H1 (cell line): ENCODE measurements at regions not wholly inside any gene's neighbourhood (a gene's known extent, or its start where the extent isn't known, plus 50 kb on each side); places are given as distances from the start of the nearest gene placed in this dataset.

Experiments used
- CTCF ChIA-PET: fragments of 300-600 bp; sonication (Branson Sonifier 250); formaldehyde crosslinking; loops from one replicate; lab custom pipeline; 2021; ENCODE audit not compliant: partially characterized antibody; lab: Charles Lee
- POLR2A ChIA-PET: fragments of 300-600 bp; sonication (Branson Sonifier 250); formaldehyde crosslinking; loops from one replicate; lab custom pipeline; 2021; ENCODE audit warnings: inconsistent platforms; ENCODE audit not compliant: partially characterized antibody; lab: Charles Lee
- DNase-seq, 2 experiments: peaks; one replicate each; pipeline versions ENCODE4 v3.0.0 to v3.0.0-alpha.2; 2010 to 2022; ENCODE audit warnings: low spot score in 2 of 2, low read depth in 1 of 2, mixed read lengths in 1 of 2
- FAIRE-seq: peaks from 2 replicates; lab custom pipeline; 2011; peaks lifted over from hg19 to GRCh38; lab: Jason Lieb, UNC
- H2AFZ ChIP-seq: 2 replicates; pipeline ENCODE4 v1.8.1; 2012; ENCODE audit warnings: low read length, inconsistent platforms
- H2AK5ac ChIP-seq: 2 replicates; pipeline ENCODE4 v1.6.1; 2013; ENCODE audit warnings: low read depth, low read length
- H2BK120ac ChIP-seq: replicated peaks from 2 replicates; pipeline ENCODE3; 2013; ENCODE audit warnings: low read depth, low read length, inconsistent platforms
- H2BK12ac ChIP-seq: 2 replicates; pipeline ENCODE4 v1.6.1; 2013; ENCODE audit warnings: low read depth, low read length
- H2BK15ac ChIP-seq: 2 replicates; pipeline ENCODE4 v1.6.1; 2013; ENCODE audit warnings: low read length
- H2BK20ac ChIP-seq: 2 replicates; pipeline ENCODE4 v1.6.1; 2013; ENCODE audit warnings: low read length
- H2BK5ac ChIP-seq: 2 replicates; pipeline ENCODE4 v1.6.1; 2013; ENCODE audit warnings: low read depth, low read length
- H3K14ac ChIP-seq: 2 replicates; pipeline ENCODE4 v1.6.1; 2013; ENCODE audit warnings: inconsistent platforms; ENCODE audit not compliant: insufficient read length
- H3K18ac ChIP-seq: 2 replicates; pipeline ENCODE4 v1.6.1; 2013; ENCODE audit warnings: low read length; ENCODE audit errors: extremely low read depth
- H3K23ac ChIP-seq: 2 replicates; pipeline ENCODE4 v1.6.1; 2013; ENCODE audit warnings: inconsistent platforms; ENCODE audit not compliant: insufficient read length
- H3K23me2 ChIP-seq: 2 replicates; pipeline ENCODE4 v1.6.1; 2013; ENCODE audit warnings: low read depth, low read length
- H3K27ac ChIP-seq: 2 replicates; pipeline ENCODE4 v1.6.1; 2011; ENCODE audit warnings: low read depth, low read length, inconsistent platforms
- H3K27me3 ChIP-seq, 4 experiments: replicated peaks in 1 of 4; 1 replicate in 1 of 4; 2 replicates in 3 of 4; pipeline versions ENCODE4 v1.6.1 to v1.8.1; 2011 to 2013; ENCODE audit warnings: low read length in 3 of 4, mild to moderate bottlenecking in 3 of 4, inconsistent platforms in 2 of 4, mixed read lengths in 2 of 4, moderate library complexity in 1 of 4; ENCODE audit not compliant: control insufficient read depth in 3 of 4, insufficient read depth in 3 of 4; ENCODE audit errors: extremely low read depth in 1 of 4
- H3K36me3 ChIP-seq, 4 experiments: 2 replicates each; pipeline versions ENCODE4 v1.6.1 to v1.8.1; 2011 to 2013; ENCODE audit warnings: mild to moderate bottlenecking in 4 of 4, low read length in 3 of 4, moderate library complexity in 2 of 4, control low read depth in 1 of 4, inconsistent platforms in 1 of 4; ENCODE audit not compliant: insufficient read depth in 4 of 4, control insufficient read depth in 2 of 4
- H3K4ac ChIP-seq: replicated peaks from 2 replicates; pipeline ENCODE3; 2013; ENCODE audit warnings: low read length, low read depth, mixed read lengths, inconsistent platforms; ENCODE audit not compliant: insufficient read length
- H3K4me1 ChIP-seq, 4 experiments: replicated peaks in 1 of 4; 1 replicate in 1 of 4; 2 replicates in 3 of 4; pipeline versions ENCODE4 v1.6.1 to v1.8.1; 2011 to 2013; ENCODE audit warnings: low read length in 3 of 4, inconsistent platforms in 2 of 4, mixed read lengths in 1 of 4; ENCODE audit not compliant: insufficient read depth in 4 of 4, control insufficient read depth in 3 of 4
- H3K4me2 ChIP-seq, 2 experiments: 2 replicates each; pipeline versions ENCODE4 v1.6.1 to v1.8.1; 2011 to 2013; ENCODE audit warnings: low read depth in 2 of 2, low read length in 2 of 2, control low read depth in 1 of 2, inconsistent platforms in 1 of 2, mild to moderate bottlenecking in 1 of 2; ENCODE audit not compliant: insufficient read depth in 1 of 2
- H3K4me3 ChIP-seq, 4 experiments: fragments of 200-600, 300-600 bp in 1 of 4; sonication (generic), shearing (Covaris generic), sonication (Bioruptor Twin) in 1 of 4; 2 replicates each; pipeline versions ENCODE4 v1.5.1 to v1.8.1; 2011 to 2016; ENCODE audit warnings: low read length in 4 of 4, low read depth in 3 of 4, control low read depth in 2 of 4, inconsistent platforms in 2 of 4, mild to moderate bottlenecking in 2 of 4, mixed read lengths in 1 of 4, moderate library complexity in 1 of 4; ENCODE audit not compliant: insufficient read depth in 2 of 4; ENCODE audit errors: extremely low read depth in 1 of 4
- H3K56ac ChIP-seq: replicated peaks from 2 replicates; pipeline ENCODE3; 2013; ENCODE audit warnings: low read depth, mild to moderate bottlenecking, mixed read lengths, low read length, inconsistent platforms; ENCODE audit not compliant: insufficient read length
- H3K79me1 ChIP-seq: 2 replicates; pipeline ENCODE4 v1.6.1; 2013; ENCODE audit warnings: low read depth, low read length, control low read depth
- H3K79me2 ChIP-seq, 2 experiments: 2 replicates each; pipeline versions ENCODE4 v1.6.1 to v1.8.1; 2012 to 2013; ENCODE audit warnings: low read length in 2 of 2, mild to moderate bottlenecking in 2 of 2, inconsistent platforms in 1 of 2; ENCODE audit not compliant: insufficient read depth in 2 of 2, control insufficient read depth in 1 of 2
- H3K9ac ChIP-seq, 4 experiments: replicated peaks in 1 of 4; 1 replicate in 1 of 4; 2 replicates in 3 of 4; pipeline versions ENCODE4 v1.6.1 to v1.8.1; 2011 to 2013; ENCODE audit warnings: low read depth in 3 of 4, low read length in 3 of 4, control low read depth in 2 of 4, mild to moderate bottlenecking in 2 of 4, moderate library complexity in 2 of 4, inconsistent platforms in 1 of 4; ENCODE audit errors: extremely low read depth in 1 of 4
- H3K9me3 ChIP-seq, 2 experiments: 2 replicates each; pipeline versions ENCODE4 v1.6.1 to v1.8.1; 2012 to 2013; ENCODE audit warnings: mild to moderate bottlenecking in 2 of 2, moderate library complexity in 2 of 2, control low read depth in 1 of 2, inconsistent platforms in 1 of 2, low read depth in 1 of 2, low read length in 1 of 2, mixed read lengths in 1 of 2; ENCODE audit not compliant: insufficient read depth in 2 of 2
- H4K20me1 ChIP-seq, 2 experiments: replicated peaks in 1 of 2; 2 replicates each; pipeline versions ENCODE3 to v1.8.1; 2011 to 2013; ENCODE audit warnings: inconsistent platforms in 2 of 2, low read length in 2 of 2, mild to moderate bottlenecking in 1 of 2; ENCODE audit not compliant: insufficient read depth in 2 of 2, control insufficient read depth in 1 of 2
- H4K5ac ChIP-seq: 2 replicates; pipeline ENCODE4 v1.6.1; 2013; ENCODE audit warnings: low read length, low read depth, mixed read lengths, inconsistent platforms; ENCODE audit not compliant: insufficient read length
- H4K8ac ChIP-seq: 2 replicates; pipeline ENCODE4 v1.8.0; 2013; ENCODE audit warnings: mild to moderate bottlenecking, moderate library complexity, low read length, inconsistent platforms; ENCODE audit not compliant: insufficient read depth; ENCODE audit errors: extremely low read depth
- H4K91ac ChIP-seq: replicated peaks from 2 replicates; pipeline ENCODE3; 2013; ENCODE audit warnings: low read length, mixed read lengths, inconsistent platforms; ENCODE audit not compliant: insufficient read length
- EGR1 ChIP-seq: IDR thresholded peaks from 2 replicates; pipeline ENCODE4 v1.6.1; 2011; ENCODE audit warnings: low read depth, low read length, borderline replicate concordance
- whole genome bisulfite sequencing, 2 experiments: shearing (Covaris generic) in 1 of 2; methylation state at CpG; one replicate each; pipeline versions ENCODE4 v1.1.6 to v1.1.7; 2013 to 2015; ENCODE audit warnings: low lambda C conversion rate in 2 of 2, mixed read lengths in 2 of 2, inconsistent platforms in 1 of 2, low coverage in 1 of 2, missing lambda C conversion rate in 1 of 2; ENCODE audit not compliant: insufficient replicate concordance in 2 of 2, insufficient coverage in 1 of 2, insufficient read length in 1 of 2; ENCODE audit errors: extremely low coverage in 1 of 2, missing lambda C conversion rate in 1 of 2; 5-methylcytosine and 5-hydroxymethylcytosine counted together
- TF ChIP-seq, protein P1 (sequence below): IDR thresholded peaks from 2 replicates; pipeline ENCODE4 v1.6.1; 2012; ENCODE audit warnings: inconsistent platforms

DNA sequence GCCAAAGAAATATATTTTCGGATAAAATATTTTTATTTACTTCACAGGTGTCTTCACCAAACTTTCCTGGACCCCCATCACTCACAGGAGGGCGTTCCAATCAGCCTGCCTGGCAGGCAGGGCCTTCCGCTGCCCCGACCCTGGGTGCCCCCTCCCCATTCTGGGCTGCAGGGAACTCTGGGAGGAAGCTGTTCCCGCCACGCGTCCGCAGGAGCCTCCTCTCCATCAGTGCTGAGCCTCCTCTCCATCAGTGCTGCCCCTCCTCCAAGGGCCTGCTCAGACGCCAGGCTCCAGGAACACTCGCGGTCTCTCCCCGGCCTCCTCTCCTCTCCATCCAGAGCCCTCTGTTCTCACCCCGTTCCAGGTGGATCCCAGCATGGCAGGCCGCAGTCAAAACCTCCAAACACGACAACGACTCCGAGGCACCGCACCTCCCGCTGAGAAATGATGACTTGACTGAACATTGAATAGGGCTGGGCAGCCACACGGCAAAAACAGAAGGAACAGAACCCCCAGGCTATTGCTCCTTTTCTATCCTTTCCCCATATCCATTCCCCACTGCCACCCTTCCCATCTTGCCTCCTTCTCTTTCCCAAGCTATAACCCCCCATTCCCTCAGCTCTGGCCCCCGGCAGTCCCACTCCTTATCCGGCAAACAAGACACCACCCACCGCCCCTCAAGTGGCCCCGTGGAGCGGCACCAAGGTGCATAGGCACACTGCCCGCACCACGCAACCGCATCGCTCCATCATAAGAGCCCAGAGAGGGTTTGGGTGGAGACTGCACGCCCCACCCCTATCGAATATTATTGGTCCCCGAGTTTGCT is 268.6 kb upstream of the RAB6C start:
- TF ChIP-seq, protein P1, sequence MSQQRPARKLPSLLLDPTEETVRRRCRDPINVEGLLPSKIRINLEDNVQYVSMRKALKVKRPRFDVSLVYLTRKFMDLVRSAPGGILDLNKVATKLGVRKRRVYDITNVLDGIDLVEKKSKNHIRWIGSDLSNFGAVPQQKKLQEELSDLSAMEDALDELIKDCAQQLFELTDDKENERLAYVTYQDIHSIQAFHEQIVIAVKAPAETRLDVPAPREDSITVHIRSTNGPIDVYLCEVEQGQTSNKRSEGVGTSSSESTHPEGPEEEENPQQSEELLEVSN: peak; percentile 73
- TF ChIP-seq EGR1: no peak
- no peak for FAIRE-seq
- 86% methylated on average over 28 of the region's 32 CpGs; no CpG with 5 or more reads in 1 of the 2 experiments for WGBS, 2 experiments

More for the DNA sequence above, 268.6 kb upstream of the RAB6C start:
- Histone ChIP-seq H3K4me3 (no peak overlapping the region), H3K79me2 (no peaks in the 10 kb centered on the region), H3K4me1 (peaks cover 2 to 16% (median 7%) of the 10 kb centered on the region in 4 experiments; a peak in 5 of 7 replicates), H4K8ac (peak overlapping the region; percentile 22; the same call in 1 of the 2 replicates), H3K4ac (no peak overlapping the region), H2AK5ac (no peak overlapping the region), H3K56ac (no peak overlapping the region), H2BK12ac (peak overlapping the region; percentile 68; the same call in 1 of the 2 replicates), H3K27me3 (no peaks in the 10 kb centered on the region; a peak in 1 of 7 replicates), H4K91ac (no peak overlapping the region), H3K36me3 (no peaks in the 10 kb centered on the region), H3K23me2 (no peaks in the 10 kb centered on the region), H3K18ac (no peak overlapping the region; the same call in 1 of the 2 replicates), H4K20me1 (no peaks in the 10 kb centered on the region), H3K79me1 (no peaks in the 10 kb centered on the region), H3K9me3 (no peaks in the 10 kb centered on the region), H3K4me2 (no peak overlapping the region), H4K5ac (no peak overlapping the region), H3K23ac (no peak overlapping the region), H2BK120ac (no peak overlapping the region), H2BK15ac (no peak overlapping the region), H2AFZ (no peak overlapping the region), H2BK20ac (no peak overlapping the region), H2BK5ac (peak overlapping the region; percentile 21; the same call in 1 of the 2 replicates), H3K14ac (no peak overlapping the region), H3K9ac (no peak overlapping the region), H3K27ac (no peak overlapping the region)
- CTCF ChIA-PET: interaction anchor here (0.8 to 3.6 kb wide), 2 partner anchors 29 to 38 kb away, joined by 3 to 11 read pairs; no protein-coding TSS in a partner anchor
- POLR2A ChIA-PET: no interaction called here
- DNase-seq: no peak
